ENCODE measurements at regions not wholly inside any gene's neighbourhood (a gene's known extent, or its start where the extent isn't known, plus 50 kb on each side); places are given as distances from the start of the nearest gene placed in this dataset.

- Histone ChIP-seq H4K20me1 (ENCODE audit: control insufficient read depth, insufficient read depth) (no peaks in the 10 kb centered on the region), H3K4me1 (ENCODE audit: control insufficient read depth, insufficient read depth, low read length) (no peaks in the 10 kb centered on the region), H3K9ac (ENCODE audit: control insufficient read depth, insufficient read depth, low read length) (no peak overlapping the region), H3K4me2 (ENCODE audit: control insufficient read depth, insufficient read depth) (no peak overlapping the region), H3K9me3 (replicated peaks; ENCODE audit: control insufficient read depth, insufficient read depth, low read length) (no peaks in the 10 kb centered on the region), H3K36me3 (ENCODE audit: control insufficient read depth in 2 of 2, insufficient read depth in 2 of 2, low read length in 1 of 2) (no peaks in the 10 kb centered on the region), H2AFZ (ENCODE audit: control insufficient read depth, low read depth, low read length) (no peak overlapping the region), H3K27me3 (replicated peaks in 1 of 2; ENCODE audit: control insufficient read depth in 2 of 2, insufficient read depth in 2 of 2, low read length in 1 of 2) (no peaks in the 10 kb centered on the region), H3K27ac (ENCODE audit: control insufficient read depth, insufficient read depth) (no peak overlapping the region), H3K4me3 (no peak overlapping the region), H3K79me2 (ENCODE audit: control insufficient read depth, insufficient read depth, low read length) (no peaks in the 10 kb centered on the region)
- RAD21 ChIA-PET (ENCODE audit: unreplicated experiment), result no interaction called here
- intact Hi-C loops (cut with micrococcal nuclease; ENCODE audit: unreplicated experiment) (no loop called here), in situ Hi-C loops (cut with MboI) (no loop called here)
- CTCF ChIA-PET, result no interaction called here
- SMC1A ChIA-PET (ENCODE audit: uncharacterized antibody, unreplicated experiment), result no interaction called here
- no TSS peak for BruUV-seq (replicated peaks)
- 24% methylated on average over 1 of the region's 1 CpG for WGBS (ENCODE audit: insufficient coverage, insufficient replicate concordance, low lambda C conversion rate, missing lambda C conversion rate)
- TF ChIP-seq ZBED1 (IDR thresholded peaks at IDR 0.05; ENCODE audit: borderline replicate concordance) (no peak), POLR2AphosphoS5 (IDR thresholded peaks at IDR 0.05; ENCODE audit: low read length) (no peak), MYB (IDR thresholded peaks at IDR 0.05; ENCODE audit: borderline replicate concordance, low read depth, low read length) (no peak), ATF2 (IDR thresholded peaks at IDR 0.05; ENCODE audit: low read length) (no peak), ZSCAN29 (IDR thresholded peaks at IDR 0.05) (no peak)
- POLR2A ChIA-PET, result interaction anchor here (0.6 kb wide), 1 partner anchor 71 kb away, joined by 3 read pairs; no protein-coding TSS in a partner anchor
- ATAC-seq (no peak), DNase-seq (ENCODE audit: low read depth, low spot score) (no peak), FAIRE-seq (no peak)
Observed at GRCh38 chr2:59776726-59777008, 776.8 kb downstream of the BCL11A start.

GRCh38 chr2:59774821-59775433 is 778.5 kb downstream of the BCL11A start:
- intact Hi-C loops (cut with micrococcal nuclease; ENCODE audit: unreplicated experiment), result no loop called here
- ChIA-PET SMC1A (ENCODE audit: uncharacterized antibody, unreplicated experiment) (no interaction called here), POLR2A (no interaction called here), CTCF (no interaction called here), RAD21 (ENCODE audit: unreplicated experiment) (no interaction called here)
- no peak for FAIRE-seq
- H3K9ac ChIP-seq (ENCODE audit: control insufficient read depth, insufficient read depth, low read length), result no peak overlapping the region
- no peak overlapping the region for H3K4me3 ChIP-seq
- H3K36me3 ChIP-seq (ENCODE audit: control insufficient read depth in 2 of 2, insufficient read depth in 2 of 2, low read length in 1 of 2), result no peaks in the 10 kb centered on the region
- no peaks in the 10 kb centered on the region for H3K4me1 ChIP-seq (ENCODE audit: control insufficient read depth, insufficient read depth, low read length)
- in situ Hi-C loops (cut with MboI), result no loop called here
- no peaks in the 10 kb centered on the region for H3K27me3 ChIP-seq (replicated peaks in 1 of 2; ENCODE audit: control insufficient read depth in 2 of 2, insufficient read depth in 2 of 2, low read length in 1 of 2)
- H3K4me2 ChIP-seq (ENCODE audit: control insufficient read depth, insufficient read depth), result no peak overlapping the region
- TF ChIP-seq JUNB (IDR thresholded peaks at IDR 0.05), result no peak
- TF ChIP-seq SMAD5 (IDR thresholded peaks at IDR 0.05; ENCODE audit: low read depth), result no peak
- no peaks in the 10 kb centered on the region for H3K79me2 ChIP-seq (ENCODE audit: control insufficient read depth, insufficient read depth, low read length)
- H3K9me3 ChIP-seq (replicated peaks; ENCODE audit: control insufficient read depth, insufficient read depth, low read length), result no peaks in the 10 kb centered on the region
- no peak for ATAC-seq
- no peak overlapping the region for H3K27ac ChIP-seq (ENCODE audit: control insufficient read depth, insufficient read depth)
- BruUV-seq (replicated peaks), result no TSS peak
- H2AFZ ChIP-seq (ENCODE audit: control insufficient read depth, low read depth, low read length), result no peak overlapping the region
- H4K20me1 ChIP-seq (ENCODE audit: control insufficient read depth, insufficient read depth), result no peaks in the 10 kb centered on the region
- DNase-seq (ENCODE audit: low read depth, low spot score), result no peak
- 0% methylated on average over 2 of the region's 2 CpGs for WGBS (ENCODE audit: insufficient coverage, insufficient replicate concordance, low lambda C conversion rate, missing lambda C conversion rate)

Measured in GM12878 (cell line).